Peyer's patch (tissue), 4 donors: ENCODE measurements at regions not wholly inside any gene's neighbourhood (a gene's known extent, or its start where the extent isn't known, plus 50 kb on each side); places are given as distances from the start of the nearest gene placed in this dataset.

Source experiments
- POLR2A ChIP-seq, 2 donors: fragments of 450-650 bp; IDR thresholded peaks; one replicate each; pipeline ENCODE4 v1.5.1; 2017; ENCODE audit warnings: antibody characterized with exemption in 2 of 2, mild to moderate bottlenecking in 2 of 2, moderate library complexity in 2 of 2
- TF ChIP-seq, protein P1 (sequence below), 6 experiments: fragments of 450-650 bp in 4 of 6; fragments of 200-600 bp in 2 of 6; sonication (generic) in 1 of 6; IDR thresholded peaks; one replicate each; pipeline ENCODE4 v1.5.1; 2017 to 2019; ENCODE audit warnings: antibody characterized with exemption in 6 of 6, mild to moderate bottlenecking in 3 of 6, moderate library complexity in 1 of 6

DNA sequence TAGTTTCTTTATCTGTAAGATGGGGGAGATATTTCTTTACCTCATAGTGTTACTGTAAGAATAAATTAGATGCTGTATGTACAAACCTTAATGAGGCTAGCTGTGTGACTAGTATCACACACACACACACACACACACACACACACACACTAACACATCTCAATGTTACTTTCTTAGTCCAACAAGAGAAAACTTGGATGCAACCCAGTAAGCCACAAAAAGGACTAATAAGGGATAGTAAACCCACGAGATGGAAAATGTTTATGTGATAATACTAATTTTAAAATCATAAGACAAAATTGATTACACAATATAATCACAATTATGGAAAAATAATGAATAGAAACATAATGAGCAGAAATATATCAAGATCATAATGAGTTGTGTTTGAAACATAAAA lies 437.7 kb upstream of the ZNF507 start:
- TF ChIP-seq, protein P1, sequence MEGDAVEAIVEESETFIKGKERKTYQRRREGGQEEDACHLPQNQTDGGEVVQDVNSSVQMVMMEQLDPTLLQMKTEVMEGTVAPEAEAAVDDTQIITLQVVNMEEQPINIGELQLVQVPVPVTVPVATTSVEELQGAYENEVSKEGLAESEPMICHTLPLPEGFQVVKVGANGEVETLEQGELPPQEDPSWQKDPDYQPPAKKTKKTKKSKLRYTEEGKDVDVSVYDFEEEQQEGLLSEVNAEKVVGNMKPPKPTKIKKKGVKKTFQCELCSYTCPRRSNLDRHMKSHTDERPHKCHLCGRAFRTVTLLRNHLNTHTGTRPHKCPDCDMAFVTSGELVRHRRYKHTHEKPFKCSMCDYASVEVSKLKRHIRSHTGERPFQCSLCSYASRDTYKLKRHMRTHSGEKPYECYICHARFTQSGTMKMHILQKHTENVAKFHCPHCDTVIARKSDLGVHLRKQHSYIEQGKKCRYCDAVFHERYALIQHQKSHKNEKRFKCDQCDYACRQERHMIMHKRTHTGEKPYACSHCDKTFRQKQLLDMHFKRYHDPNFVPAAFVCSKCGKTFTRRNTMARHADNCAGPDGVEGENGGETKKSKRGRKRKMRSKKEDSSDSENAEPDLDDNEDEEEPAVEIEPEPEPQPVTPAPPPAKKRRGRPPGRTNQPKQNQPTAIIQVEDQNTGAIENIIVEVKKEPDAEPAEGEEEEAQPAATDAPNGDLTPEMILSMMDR (IDR thresholded peaks at IDR 0.05) = no peak
- no peak for TF ChIP-seq POLR2A (IDR thresholded peaks at IDR 0.05)
